Astrocyte (in vitro differentiated cells and primary cell): ENCODE measurements at regions not wholly inside any gene's neighbourhood (a gene's known extent, or its start where the extent isn't known, plus 50 kb on each side); places are given as distances from the start of the nearest gene placed in this dataset.

Source experiments
- DNase-seq: peaks from one replicate; pipeline ENCODE4 v3.0.0-alpha.2; 2010; ENCODE audit warnings: low read depth
- FAIRE-seq: peaks from 2 replicates; lab custom pipeline; 2011; peaks lifted over from hg19 to GRCh38; lab: Jason Lieb, UNC
- H2AFZ ChIP-seq: 2 replicates; pipeline ENCODE4 v1.6.0; 2012; ENCODE audit warnings: low read depth, low read length, inconsistent platforms
- H3K27ac ChIP-seq: 2 replicates; pipeline ENCODE4 v1.5.1; 2011; ENCODE audit warnings: low read depth, low read length, inconsistent platforms
- H3K27me3 ChIP-seq: 2 replicates; pipeline ENCODE4 v1.6.0; 2011; ENCODE audit warnings: low read length, inconsistent platforms; ENCODE audit not compliant: insufficient read depth
- H3K36me3 ChIP-seq: 2 replicates; pipeline ENCODE4 v1.5.1; 2011; ENCODE audit warnings: low read length, inconsistent platforms; ENCODE audit not compliant: insufficient read depth
- H3K4me1 ChIP-seq: 2 replicates; pipeline ENCODE4 v1.5.1; 2011; ENCODE audit warnings: low read length, inconsistent platforms; ENCODE audit not compliant: insufficient read depth
- H3K4me2 ChIP-seq: 2 replicates; pipeline ENCODE4 v1.6.0; 2012; ENCODE audit warnings: low read length, inconsistent platforms
- H3K4me3 ChIP-seq: 2 replicates; pipeline ENCODE4 v1.5.1; 2011; ENCODE audit warnings: low read depth, mild to moderate bottlenecking, low read length, inconsistent platforms; ENCODE audit not compliant: insufficient read depth
- H3K79me2 ChIP-seq: 2 replicates; pipeline ENCODE4 v1.6.0; 2012; ENCODE audit warnings: mild to moderate bottlenecking, low read length, inconsistent platforms; ENCODE audit not compliant: insufficient read depth
- H3K9ac ChIP-seq: 2 replicates; pipeline ENCODE4 v1.6.0; 2012; ENCODE audit warnings: mild to moderate bottlenecking, low read length, inconsistent platforms
- H3K9me3 ChIP-seq: 2 replicates; pipeline ENCODE4 v1.5.1; 2012; ENCODE audit warnings: low read depth, mild to moderate bottlenecking, low read length, inconsistent platforms; ENCODE audit not compliant: insufficient read depth
- H4K20me1 ChIP-seq: 2 replicates; pipeline ENCODE4 v1.6.0; 2012; ENCODE audit warnings: low read length, inconsistent platforms; ENCODE audit not compliant: insufficient read depth
- H3K27ac Mint-ChIP-seq: one replicate; pipeline ENCODE4 v1.8.0; 2021; ENCODE audit warnings: mild to moderate bottlenecking, mixed read lengths; ENCODE audit not compliant: unreplicated experiment
- H3K27me3 Mint-ChIP-seq: one replicate; pipeline ENCODE4 v1.8.0; 2021; ENCODE audit warnings: low read depth, mixed read lengths; ENCODE audit not compliant: unreplicated experiment
- H3K36me3 Mint-ChIP-seq: one replicate; pipeline ENCODE4 v1.8.0; 2021; ENCODE audit warnings: low read depth, mixed read lengths; ENCODE audit not compliant: unreplicated experiment
- H3K4me1 Mint-ChIP-seq: one replicate; pipeline ENCODE4 v1.8.0; 2021; ENCODE audit warnings: low read depth, mixed read lengths; ENCODE audit not compliant: unreplicated experiment
- H3K4me3 Mint-ChIP-seq: one replicate; pipeline ENCODE4 v1.8.0; 2021; ENCODE audit warnings: mild to moderate bottlenecking, moderate library complexity, mixed read lengths; ENCODE audit not compliant: unreplicated experiment
- H3K9me3 Mint-ChIP-seq: one replicate; pipeline ENCODE4 v1.8.0; 2021; ENCODE audit warnings: mild to moderate bottlenecking, mixed read lengths; ENCODE audit not compliant: unreplicated experiment
- CTCF ChIP-seq: IDR thresholded peaks from 2 replicates; pipeline ENCODE4 v1.5.1; 2011; ENCODE audit warnings: low read depth, mild to moderate bottlenecking, inconsistent platforms, low read length, moderate library complexity; ENCODE audit not compliant: insufficient read depth
- EZH2 ChIP-seq: IDR thresholded peaks from 2 replicates; pipeline ENCODE4 v1.6.1; 2012; ENCODE audit warnings: mild to moderate bottlenecking, low read length, inconsistent platforms; ENCODE audit not compliant: insufficient read depth

- Histone ChIP-seq H3K79me2 (no peaks in the 10 kb centered on the region), H3K36me3 (no peaks in the 10 kb centered on the region), H3K4me2 (no peak overlapping the region), H3K9me3 (no peaks in the 10 kb centered on the region), H3K27me3 (no peaks in the 10 kb centered on the region), H3K27ac (no peak overlapping the region), H2AFZ (no peak overlapping the region), H3K4me1 (no peaks in the 10 kb centered on the region), H3K4me3 (no peak overlapping the region), H4K20me1 (no peaks in the 10 kb centered on the region), H3K9ac (no peak overlapping the region)
- Mint-ChIP-seq H3K4me3 (no peak overlapping the region), H3K36me3 (no peaks in the 10 kb centered on the region), H3K9me3 (no peaks in the 10 kb centered on the region), H3K4me1 (no peaks in the 10 kb centered on the region), H3K27me3 (no peaks in the 10 kb centered on the region), H3K27ac (no peak overlapping the region)
- FAIRE-seq (no peak), DNase-seq (no peak)
- TF ChIP-seq EZH2 (no peak), CTCF (no peak)
Observed at GRCh38 chr2:52629944-52630343, 1137.7 kb upstream of the CHAC2 start.

GRCh38 chr2:52629531-52629930 is 1138.1 kb upstream of the CHAC2 start:
- Histone ChIP-seq H3K4me3 (no peak overlapping the region), H2AFZ (no peak overlapping the region), H4K20me1 (no peaks in the 10 kb centered on the region), H3K79me2 (no peaks in the 10 kb centered on the region), H3K36me3 (no peaks in the 10 kb centered on the region), H3K9me3 (no peaks in the 10 kb centered on the region), H3K27me3 (no peaks in the 10 kb centered on the region), H3K4me2 (no peak overlapping the region), H3K4me1 (no peaks in the 10 kb centered on the region), H3K9ac (no peak overlapping the region), H3K27ac (no peak overlapping the region)
- DNase-seq (no peak), FAIRE-seq (no peak)
- H3K4me1 Mint-ChIP-seq = no peaks in the 10 kb centered on the region
- H3K27me3 Mint-ChIP-seq = no peaks in the 10 kb centered on the region
- H3K9me3 Mint-ChIP-seq = no peaks in the 10 kb centered on the region
- no peak for TF ChIP-seq EZH2
- TF ChIP-seq CTCF = no peak
- no peaks in the 10 kb centered on the region for H3K36me3 Mint-ChIP-seq
- no peak overlapping the region for H3K27ac Mint-ChIP-seq
- H3K4me3 Mint-ChIP-seq = no peak overlapping the region

- Mint-ChIP-seq H3K4me3 (no peak overlapping the region), H3K9me3 (no peaks in the 10 kb centered on the region), H3K36me3 (no peaks in the 10 kb centered on the region), H3K4me1 (no peaks in the 10 kb centered on the region), H3K27ac (no peak overlapping the region), H3K27me3 (no peaks in the 10 kb centered on the region)
- DNase-seq (peak; percentile 9), FAIRE-seq (no peak)
- H4K20me1 ChIP-seq = no peaks in the 10 kb centered on the region
- H3K9me3 ChIP-seq = no peaks in the 10 kb centered on the region
- H3K27me3 ChIP-seq = no peaks in the 10 kb centered on the region
- H3K79me2 ChIP-seq = no peaks in the 10 kb centered on the region
- H3K9ac ChIP-seq = no peak overlapping the region
- no peak overlapping the region for H3K4me2 ChIP-seq
- no peak overlapping the region for H3K4me3 ChIP-seq
- H3K4me1 ChIP-seq = no peaks in the 10 kb centered on the region
- TF ChIP-seq EZH2 = no peak
- TF ChIP-seq CTCF = no peak
- no peak overlapping the region for H2AFZ ChIP-seq
- no peak overlapping the region for H3K27ac ChIP-seq
- no peaks in the 10 kb centered on the region for H3K36me3 ChIP-seq
Observed at GRCh38 chr2:52622266-52622665, 1145.3 kb upstream of the CHAC2 start.
